Epithelial cell of proximal tubule (primary cell): ENCODE measurements at regions not wholly inside any gene's neighbourhood (a gene's known extent, or its start where the extent isn't known, plus 50 kb on each side); places are given as distances from the start of the nearest gene placed in this dataset.

Experiments used
- DNase-seq: peaks from one replicate; pipeline ENCODE4 v3.0.0-alpha.2; 2011; ENCODE audit warnings: low read depth
- H3K4me3 ChIP-seq: 2 replicates; pipeline ENCODE4 v1.5.1; 2011; ENCODE audit warnings: low read depth, mild to moderate bottlenecking, low read length
- CTCF ChIP-seq: conservative IDR thresholded peaks from 2 replicates; pipeline ENCODE4 v1.5.1; 2012; ENCODE audit warnings: low read depth, mild to moderate bottlenecking, low read length

- TF ChIP-seq CTCF = no peak
- no peak overlapping the region for H3K4me3 ChIP-seq
- DNase-seq = no peak
Measured at GRCh38 chr2:19490846-19491435, 132.5 kb upstream of the OSR1 start.

GRCh38 chr2:19488009-19488691 lies 129.7 kb upstream of the OSR1 start:
- no peak for TF ChIP-seq CTCF
- DNase-seq = peak; percentile 66
- no peak overlapping the region for H3K4me3 ChIP-seq

GRCh38 chr2:19484736-19485135 lies 126.3 kb upstream of the OSR1 start:
- H3K4me3 ChIP-seq = no peak overlapping the region
- no peak for TF ChIP-seq CTCF
- DNase-seq = no peak

- H3K4me3 ChIP-seq = no peak overlapping the region
- no peak for DNase-seq
- TF ChIP-seq CTCF = no peak
Measured at GRCh38 chr2:19480673-19481072, 122.2 kb upstream of the OSR1 start.

- no peak for TF ChIP-seq CTCF
- no peak overlapping the region for H3K4me3 ChIP-seq
- DNase-seq = no peak
Measured at GRCh38 chr2:19479666-19480065, 121.2 kb upstream of the OSR1 start.

GRCh38 chr2:19478409-19478808 lies 120.0 kb upstream of the OSR1 start:
- TF ChIP-seq CTCF = no peak
- no peak overlapping the region for H3K4me3 ChIP-seq
- no peak for DNase-seq

- DNase-seq = no peak
- no peak overlapping the region for H3K4me3 ChIP-seq
- TF ChIP-seq CTCF = no peak
Measured at GRCh38 chr2:19476327-19476726, 117.9 kb upstream of the OSR1 start.
